ENCODE measurements at regions not wholly inside any gene's neighbourhood (a gene's known extent, or its start where the extent isn't known, plus 50 kb on each side); places are given as distances from the start of the nearest gene placed in this dataset.
"Not testable (repeated sequence)": the region's sequence is repeated elsewhere in the genome, so short reads cannot be mapped to it uniquely, and the experiment has no call there.

DNA sequence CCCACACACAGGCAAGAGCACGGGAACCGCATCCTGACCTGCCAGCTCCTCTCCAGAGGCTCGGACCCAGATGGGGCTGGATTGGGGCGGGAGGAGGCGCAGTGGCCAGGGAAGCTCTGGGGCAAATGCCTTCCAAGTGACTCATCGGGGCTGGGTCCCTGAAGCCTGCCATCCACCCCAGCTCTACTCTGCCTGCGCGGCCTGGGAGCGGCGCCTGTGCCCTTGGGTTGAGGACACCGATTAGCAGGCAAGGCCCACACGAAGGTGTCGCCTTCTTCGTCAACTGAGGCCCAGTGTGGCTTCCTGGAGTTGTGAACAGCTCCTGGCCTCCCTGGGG, 4380.3 kb upstream of the TPTE start:
- not testable (repeated sequence) for H3K4me3 ChIP-seq (replicated peaks in 1 of 4; ENCODE audit: control extremely low read depth in 1 of 4, insufficient read depth in 1 of 4, low read depth in 3 of 4, low read length in 4 of 4); H3K4me1 ChIP-seq (ENCODE audit: control insufficient read depth, extremely low read depth, insufficient read depth, low read length); H3K27ac ChIP-seq (ENCODE audit: insufficient read depth, low read length); DNase-seq (ENCODE audit: low read depth in 2 of 2); H3K36me3 ChIP-seq (ENCODE audit: control insufficient read depth, insufficient read depth, low read length); H4K20me1 ChIP-seq (ENCODE audit: control insufficient read depth, extremely low read depth, insufficient read depth, low read length); H3K27me3 ChIP-seq (ENCODE audit: control insufficient read depth, insufficient read depth, low read length); H3K9ac ChIP-seq (ENCODE audit: insufficient read depth, low read length); H3K4me2 ChIP-seq (ENCODE audit: extremely low read depth, insufficient read depth, low read length); H3K79me2 ChIP-seq (ENCODE audit: control insufficient read depth, insufficient read depth, low read length); H3K9me3 ChIP-seq (ENCODE audit: control insufficient read depth, insufficient read depth, low read depth, low read length); H2AFZ ChIP-seq (ENCODE audit: low read length)

DNA sequence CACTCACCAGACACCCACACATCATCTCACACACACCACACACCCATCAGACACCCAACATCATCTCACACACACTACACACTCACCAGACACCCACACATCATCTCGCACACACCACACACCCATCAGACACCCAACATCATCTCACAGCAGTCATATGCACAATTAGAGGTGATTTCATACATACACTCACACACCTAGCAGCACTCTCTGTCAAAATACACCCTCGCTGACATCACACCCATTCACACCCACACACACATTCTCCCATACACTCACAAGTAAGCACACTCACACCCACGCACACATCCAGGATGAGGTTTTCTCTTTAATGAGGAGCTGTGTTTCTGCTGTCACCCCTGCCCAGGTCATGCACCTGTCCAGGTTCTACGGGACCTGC, 4368.2 kb upstream of the TPTE start:
- not testable (repeated sequence) for H3K79me2 ChIP-seq (ENCODE audit: control insufficient read depth, insufficient read depth, low read length); H3K4me1 ChIP-seq (ENCODE audit: control insufficient read depth, extremely low read depth, insufficient read depth, low read length); H3K27me3 ChIP-seq (ENCODE audit: control insufficient read depth, insufficient read depth, low read length); H3K36me3 ChIP-seq (ENCODE audit: control insufficient read depth, insufficient read depth, low read length); H4K20me1 ChIP-seq (ENCODE audit: control insufficient read depth, extremely low read depth, insufficient read depth, low read length); H3K9ac ChIP-seq (ENCODE audit: insufficient read depth, low read length); H3K27ac ChIP-seq (ENCODE audit: insufficient read depth, low read length); H3K4me3 ChIP-seq (replicated peaks in 1 of 4; ENCODE audit: control extremely low read depth in 1 of 4, insufficient read depth in 1 of 4, low read depth in 3 of 4, low read length in 4 of 4); H3K9me3 ChIP-seq (ENCODE audit: control insufficient read depth, insufficient read depth, low read depth, low read length); H3K4me2 ChIP-seq (ENCODE audit: extremely low read depth, insufficient read depth, low read length); DNase-seq (ENCODE audit: low read depth in 2 of 2); H2AFZ ChIP-seq (ENCODE audit: low read length)

DNA sequence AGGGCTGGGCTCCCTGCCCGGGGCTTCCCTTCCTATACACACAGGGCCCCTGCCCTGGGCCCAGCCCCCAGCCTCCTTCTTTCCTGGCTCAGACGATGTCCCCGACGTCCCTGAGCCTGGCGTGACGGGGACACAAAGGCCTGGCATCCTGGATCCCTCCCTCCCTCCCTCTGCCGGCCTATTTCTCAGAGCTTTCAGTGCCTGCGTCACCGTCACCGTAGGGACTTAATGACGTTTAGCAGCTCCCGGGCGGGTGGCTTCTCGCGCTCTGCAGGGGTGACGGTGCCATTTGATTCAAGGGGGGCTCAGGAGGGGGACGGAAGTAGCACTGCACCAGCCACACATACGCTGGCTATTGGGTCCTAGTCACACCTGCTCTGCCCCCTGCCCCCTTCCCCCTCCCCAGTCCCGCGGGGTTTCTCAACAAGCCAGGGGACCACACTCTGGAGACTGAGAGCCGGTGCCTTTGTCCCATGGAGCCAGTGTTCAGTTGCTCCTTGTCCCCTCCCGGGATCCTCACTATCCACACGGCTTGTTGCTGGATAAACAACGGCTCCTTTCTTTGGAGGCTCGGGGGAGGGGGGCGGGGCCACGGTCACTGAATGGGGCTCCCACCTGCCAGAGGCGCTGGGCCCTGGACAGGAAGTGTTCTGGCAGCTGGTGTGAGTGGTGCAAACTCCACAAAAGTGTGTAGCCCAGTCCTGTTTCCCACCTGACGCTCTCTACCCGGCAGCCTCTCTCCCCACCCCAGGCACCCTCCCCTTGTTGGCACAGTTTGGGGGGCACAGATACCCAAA, 4366.7 kb upstream of the TPTE start:
- not testable (repeated sequence) for DNase-seq (ENCODE audit: low read depth in 2 of 2); H4K20me1 ChIP-seq (ENCODE audit: control insufficient read depth, extremely low read depth, insufficient read depth, low read length); H3K27ac ChIP-seq (ENCODE audit: insufficient read depth, low read length); H3K27me3 ChIP-seq (ENCODE audit: control insufficient read depth, insufficient read depth, low read length); H3K4me2 ChIP-seq (ENCODE audit: extremely low read depth, insufficient read depth, low read length); H3K9ac ChIP-seq (ENCODE audit: insufficient read depth, low read length); H3K36me3 ChIP-seq (ENCODE audit: control insufficient read depth, insufficient read depth, low read length); H3K9me3 ChIP-seq (ENCODE audit: control insufficient read depth, insufficient read depth, low read depth, low read length); H3K4me3 ChIP-seq (replicated peaks in 1 of 4; ENCODE audit: control extremely low read depth in 1 of 4, insufficient read depth in 1 of 4, low read depth in 3 of 4, low read length in 4 of 4); H3K4me1 ChIP-seq (ENCODE audit: control insufficient read depth, extremely low read depth, insufficient read depth, low read length); H2AFZ ChIP-seq (ENCODE audit: low read length); H3K79me2 ChIP-seq (ENCODE audit: control insufficient read depth, insufficient read depth, low read length)

DNA sequence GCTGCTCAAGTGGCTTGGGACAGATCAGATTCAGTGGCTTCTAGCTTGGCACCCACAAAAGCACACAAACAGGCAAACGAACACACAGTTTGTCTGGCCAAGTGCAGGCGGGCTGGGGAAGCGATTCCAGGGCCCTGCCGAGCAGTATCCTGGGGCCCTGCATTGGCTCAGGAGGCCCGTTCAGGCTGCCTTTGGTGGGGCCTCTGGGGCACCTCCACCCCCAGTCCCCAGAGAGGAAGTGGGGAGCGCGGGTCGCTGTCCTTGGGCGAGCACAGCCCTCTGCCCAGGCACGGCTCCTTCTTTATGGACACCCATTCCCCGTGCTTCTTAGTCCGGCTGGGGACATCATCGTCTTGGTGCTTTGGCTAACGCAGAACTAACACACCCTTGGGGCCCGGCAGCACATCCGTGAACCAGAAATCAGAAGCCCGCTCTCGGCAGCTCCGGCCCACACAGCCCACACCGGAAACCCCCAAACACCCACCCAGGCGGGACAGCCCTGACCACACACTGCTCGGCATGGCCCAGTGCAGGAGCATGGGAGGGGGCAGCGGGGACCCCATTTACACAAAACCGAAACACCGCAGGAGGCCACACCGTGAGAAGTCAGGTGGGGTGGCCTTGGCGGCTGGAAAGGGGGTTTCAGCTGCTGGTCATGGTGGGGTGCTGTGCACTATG, 4364.5 kb upstream of the TPTE start:
- not testable (repeated sequence) for H3K79me2 ChIP-seq (ENCODE audit: control insufficient read depth, insufficient read depth, low read length); DNase-seq (ENCODE audit: low read depth in 2 of 2); H3K36me3 ChIP-seq (ENCODE audit: control insufficient read depth, insufficient read depth, low read length); H3K9ac ChIP-seq (ENCODE audit: insufficient read depth, low read length); H3K4me1 ChIP-seq (ENCODE audit: control insufficient read depth, extremely low read depth, insufficient read depth, low read length); H3K27me3 ChIP-seq (ENCODE audit: control insufficient read depth, insufficient read depth, low read length); H3K4me3 ChIP-seq (replicated peaks in 1 of 4; ENCODE audit: control extremely low read depth in 1 of 4, insufficient read depth in 1 of 4, low read depth in 3 of 4, low read length in 4 of 4); H3K9me3 ChIP-seq (ENCODE audit: control insufficient read depth, insufficient read depth, low read depth, low read length); H2AFZ ChIP-seq (ENCODE audit: low read length); H3K27ac ChIP-seq (ENCODE audit: insufficient read depth, low read length); H4K20me1 ChIP-seq (ENCODE audit: control insufficient read depth, extremely low read depth, insufficient read depth, low read length); H3K4me2 ChIP-seq (ENCODE audit: extremely low read depth, insufficient read depth, low read length)

DNA sequence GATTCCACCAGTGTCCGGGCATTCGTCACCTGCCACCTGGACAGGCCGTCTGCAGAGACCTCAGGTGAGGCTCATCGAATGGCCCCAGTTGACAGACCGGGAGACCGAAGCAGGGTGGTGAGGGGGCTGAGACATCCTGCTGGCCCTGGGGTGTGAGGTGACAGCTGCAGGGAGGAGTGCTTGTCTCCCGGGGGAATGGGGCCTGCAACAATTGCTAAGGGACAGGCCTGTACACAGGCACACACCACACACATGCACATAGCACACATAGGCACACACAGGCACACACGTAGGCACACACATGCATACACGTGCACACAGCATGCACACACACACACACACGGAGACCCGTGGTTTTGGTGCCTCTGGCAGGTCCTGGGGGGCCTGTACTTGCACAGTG, 4363.9 kb upstream of the TPTE start:
- not testable (repeated sequence) for H3K9ac ChIP-seq (ENCODE audit: insufficient read depth, low read length); H3K36me3 ChIP-seq (ENCODE audit: control insufficient read depth, insufficient read depth, low read length); H3K27ac ChIP-seq (ENCODE audit: insufficient read depth, low read length); H3K9me3 ChIP-seq (ENCODE audit: control insufficient read depth, insufficient read depth, low read depth, low read length); H3K4me2 ChIP-seq (ENCODE audit: extremely low read depth, insufficient read depth, low read length); H3K79me2 ChIP-seq (ENCODE audit: control insufficient read depth, insufficient read depth, low read length); H3K4me3 ChIP-seq (replicated peaks in 1 of 4; ENCODE audit: control extremely low read depth in 1 of 4, insufficient read depth in 1 of 4, low read depth in 3 of 4, low read length in 4 of 4); DNase-seq (ENCODE audit: low read depth in 2 of 2); H4K20me1 ChIP-seq (ENCODE audit: control insufficient read depth, extremely low read depth, insufficient read depth, low read length); H2AFZ ChIP-seq (ENCODE audit: low read length); H3K27me3 ChIP-seq (ENCODE audit: control insufficient read depth, insufficient read depth, low read length); H3K4me1 ChIP-seq (ENCODE audit: control insufficient read depth, extremely low read depth, insufficient read depth, low read length)

DNA sequence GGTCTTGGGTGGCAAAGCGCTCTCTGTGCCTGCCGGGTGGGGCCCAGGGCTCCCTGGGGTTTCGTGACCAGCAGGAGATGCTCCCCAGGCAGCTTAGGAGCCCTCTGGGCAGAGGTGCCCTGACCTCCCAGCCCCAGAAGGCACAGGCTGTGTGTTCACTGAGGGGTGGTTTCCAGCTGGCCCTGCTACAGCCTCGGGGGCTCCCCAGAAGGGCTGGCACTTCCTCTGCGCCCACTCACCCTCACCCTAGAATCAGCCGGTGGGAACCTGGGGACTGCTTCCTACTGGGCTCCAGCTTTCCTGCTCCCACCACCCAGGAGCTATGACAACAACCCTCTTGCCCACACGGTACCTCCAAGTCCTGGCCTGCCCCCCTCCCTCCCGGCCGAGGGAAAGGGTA, 4363.2 kb upstream of the TPTE start:
- H3K27me3 ChIP-seq (ENCODE audit: control insufficient read depth, insufficient read depth, low read length); H3K27ac ChIP-seq (ENCODE audit: insufficient read depth, low read length); H3K36me3 ChIP-seq (ENCODE audit: control insufficient read depth, insufficient read depth, low read length); H3K4me3 ChIP-seq (replicated peaks in 1 of 4; ENCODE audit: control extremely low read depth in 1 of 4, insufficient read depth in 1 of 4, low read depth in 3 of 4, low read length in 4 of 4); H2AFZ ChIP-seq (ENCODE audit: low read length); H3K9me3 ChIP-seq (ENCODE audit: control insufficient read depth, insufficient read depth, low read depth, low read length); H3K4me1 ChIP-seq (ENCODE audit: control insufficient read depth, extremely low read depth, insufficient read depth, low read length); H3K9ac ChIP-seq (ENCODE audit: insufficient read depth, low read length); H4K20me1 ChIP-seq (ENCODE audit: control insufficient read depth, extremely low read depth, insufficient read depth, low read length); H3K79me2 ChIP-seq (ENCODE audit: control insufficient read depth, insufficient read depth, low read length); DNase-seq (ENCODE audit: low read depth in 2 of 2); H3K4me2 ChIP-seq (ENCODE audit: extremely low read depth, insufficient read depth, low read length): not testable (repeated sequence)
